Astrocyte (in vitro differentiated cells and primary cell): ENCODE measurements at regions not wholly inside any gene's neighbourhood (a gene's known extent, or its start where the extent isn't known, plus 50 kb on each side); places are given as distances from the start of the nearest gene placed in this dataset.

ENCODE experiments used
- DNase-seq: peaks from one replicate; pipeline ENCODE4 v3.0.0-alpha.2; 2010; ENCODE audit warnings: low read depth
- FAIRE-seq: peaks from 2 replicates; lab custom pipeline; 2011; peaks lifted over from hg19 to GRCh38; lab: Jason Lieb, UNC
- H2AFZ ChIP-seq: 2 replicates; pipeline ENCODE4 v1.6.0; 2012; ENCODE audit warnings: low read depth, low read length, inconsistent platforms
- H3K27ac ChIP-seq: 2 replicates; pipeline ENCODE4 v1.5.1; 2011; ENCODE audit warnings: low read depth, low read length, inconsistent platforms
- H3K27me3 ChIP-seq: 2 replicates; pipeline ENCODE4 v1.6.0; 2011; ENCODE audit warnings: low read length, inconsistent platforms; ENCODE audit not compliant: insufficient read depth
- H3K36me3 ChIP-seq: 2 replicates; pipeline ENCODE4 v1.5.1; 2011; ENCODE audit warnings: low read length, inconsistent platforms; ENCODE audit not compliant: insufficient read depth
- H3K4me1 ChIP-seq: 2 replicates; pipeline ENCODE4 v1.5.1; 2011; ENCODE audit warnings: low read length, inconsistent platforms; ENCODE audit not compliant: insufficient read depth
- H3K4me2 ChIP-seq: 2 replicates; pipeline ENCODE4 v1.6.0; 2012; ENCODE audit warnings: low read length, inconsistent platforms
- H3K4me3 ChIP-seq: 2 replicates; pipeline ENCODE4 v1.5.1; 2011; ENCODE audit warnings: low read depth, mild to moderate bottlenecking, low read length, inconsistent platforms; ENCODE audit not compliant: insufficient read depth
- H3K79me2 ChIP-seq: 2 replicates; pipeline ENCODE4 v1.6.0; 2012; ENCODE audit warnings: mild to moderate bottlenecking, low read length, inconsistent platforms; ENCODE audit not compliant: insufficient read depth
- H3K9ac ChIP-seq: 2 replicates; pipeline ENCODE4 v1.6.0; 2012; ENCODE audit warnings: mild to moderate bottlenecking, low read length, inconsistent platforms
- H3K9me3 ChIP-seq: 2 replicates; pipeline ENCODE4 v1.5.1; 2012; ENCODE audit warnings: low read depth, mild to moderate bottlenecking, low read length, inconsistent platforms; ENCODE audit not compliant: insufficient read depth
- H4K20me1 ChIP-seq: 2 replicates; pipeline ENCODE4 v1.6.0; 2012; ENCODE audit warnings: low read length, inconsistent platforms; ENCODE audit not compliant: insufficient read depth
- H3K27ac Mint-ChIP-seq: one replicate; pipeline ENCODE4 v1.8.0; 2021; ENCODE audit warnings: mild to moderate bottlenecking, mixed read lengths; ENCODE audit not compliant: unreplicated experiment
- H3K27me3 Mint-ChIP-seq: one replicate; pipeline ENCODE4 v1.8.0; 2021; ENCODE audit warnings: low read depth, mixed read lengths; ENCODE audit not compliant: unreplicated experiment
- H3K36me3 Mint-ChIP-seq: one replicate; pipeline ENCODE4 v1.8.0; 2021; ENCODE audit warnings: low read depth, mixed read lengths; ENCODE audit not compliant: unreplicated experiment
- H3K4me1 Mint-ChIP-seq: one replicate; pipeline ENCODE4 v1.8.0; 2021; ENCODE audit warnings: low read depth, mixed read lengths; ENCODE audit not compliant: unreplicated experiment
- H3K4me3 Mint-ChIP-seq: one replicate; pipeline ENCODE4 v1.8.0; 2021; ENCODE audit warnings: mild to moderate bottlenecking, moderate library complexity, mixed read lengths; ENCODE audit not compliant: unreplicated experiment
- H3K9me3 Mint-ChIP-seq: one replicate; pipeline ENCODE4 v1.8.0; 2021; ENCODE audit warnings: mild to moderate bottlenecking, mixed read lengths; ENCODE audit not compliant: unreplicated experiment
- CTCF ChIP-seq: IDR thresholded peaks from 2 replicates; pipeline ENCODE4 v1.5.1; 2011; ENCODE audit warnings: low read depth, mild to moderate bottlenecking, inconsistent platforms, low read length, moderate library complexity; ENCODE audit not compliant: insufficient read depth
- EZH2 ChIP-seq: IDR thresholded peaks from 2 replicates; pipeline ENCODE4 v1.6.1; 2012; ENCODE audit warnings: mild to moderate bottlenecking, low read length, inconsistent platforms; ENCODE audit not compliant: insufficient read depth

DNA sequence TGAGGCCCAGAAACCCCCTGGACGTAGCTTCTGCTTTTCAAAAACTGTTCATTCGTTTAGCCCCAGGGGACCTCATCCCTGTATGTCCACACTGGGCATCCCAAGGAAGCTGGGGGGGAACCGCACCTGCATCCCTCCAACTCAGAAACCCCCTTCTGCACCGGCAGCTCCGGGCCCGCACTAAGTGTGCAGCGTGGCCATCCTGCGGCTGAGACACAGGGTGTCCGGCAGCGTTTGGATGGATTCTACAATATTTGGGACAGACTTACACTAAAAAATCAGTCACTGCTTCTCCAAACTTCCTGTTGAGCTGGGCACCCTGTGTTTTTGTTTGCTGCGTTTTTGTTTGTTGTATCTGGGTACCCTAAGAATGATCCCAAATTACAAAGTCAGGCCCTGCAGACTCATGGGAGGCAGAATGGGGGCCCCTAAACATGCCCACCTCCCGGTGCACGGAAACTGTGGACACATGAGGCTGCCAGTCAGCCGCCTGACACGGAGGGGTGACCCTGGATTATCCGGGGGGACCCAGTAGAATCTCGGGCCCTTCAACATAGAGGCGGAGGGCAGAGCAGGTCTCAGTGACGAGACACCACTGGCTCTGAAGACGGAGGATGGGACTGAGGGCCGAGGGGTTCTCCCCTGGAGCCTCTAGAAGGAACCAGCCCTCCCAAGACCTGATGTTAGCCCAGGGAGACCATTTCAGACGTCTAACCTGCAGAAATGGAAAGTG is 88.2 kb upstream of the BHLHE23 start:
- Mint-ChIP-seq H3K4me1 (no peaks in the 10 kb centered on the region), H3K27me3 (peaks cover 34% of the 10 kb centered on the region), H3K9me3 (no peaks in the 10 kb centered on the region), H3K27ac (no peak overlapping the region), H3K36me3 (no peaks in the 10 kb centered on the region), H3K4me3 (no peak overlapping the region)
- H3K4me1 ChIP-seq = no peaks in the 10 kb centered on the region
- H4K20me1 ChIP-seq = no peaks in the 10 kb centered on the region
- no peak for DNase-seq
- no peaks in the 10 kb centered on the region for H3K36me3 ChIP-seq
- H3K27ac ChIP-seq = no peak overlapping the region
- H3K27me3 ChIP-seq = no peaks in the 10 kb centered on the region
- no peaks in the 10 kb centered on the region for H3K79me2 ChIP-seq
- H3K9ac ChIP-seq = no peak overlapping the region
- no peak for FAIRE-seq
- TF ChIP-seq CTCF = no peak
- no peak for TF ChIP-seq EZH2
- no peaks in the 10 kb centered on the region for H3K9me3 ChIP-seq
- no peak overlapping the region for H2AFZ ChIP-seq
- no peak overlapping the region for H3K4me2 ChIP-seq
- no peak overlapping the region for H3K4me3 ChIP-seq

DNA sequence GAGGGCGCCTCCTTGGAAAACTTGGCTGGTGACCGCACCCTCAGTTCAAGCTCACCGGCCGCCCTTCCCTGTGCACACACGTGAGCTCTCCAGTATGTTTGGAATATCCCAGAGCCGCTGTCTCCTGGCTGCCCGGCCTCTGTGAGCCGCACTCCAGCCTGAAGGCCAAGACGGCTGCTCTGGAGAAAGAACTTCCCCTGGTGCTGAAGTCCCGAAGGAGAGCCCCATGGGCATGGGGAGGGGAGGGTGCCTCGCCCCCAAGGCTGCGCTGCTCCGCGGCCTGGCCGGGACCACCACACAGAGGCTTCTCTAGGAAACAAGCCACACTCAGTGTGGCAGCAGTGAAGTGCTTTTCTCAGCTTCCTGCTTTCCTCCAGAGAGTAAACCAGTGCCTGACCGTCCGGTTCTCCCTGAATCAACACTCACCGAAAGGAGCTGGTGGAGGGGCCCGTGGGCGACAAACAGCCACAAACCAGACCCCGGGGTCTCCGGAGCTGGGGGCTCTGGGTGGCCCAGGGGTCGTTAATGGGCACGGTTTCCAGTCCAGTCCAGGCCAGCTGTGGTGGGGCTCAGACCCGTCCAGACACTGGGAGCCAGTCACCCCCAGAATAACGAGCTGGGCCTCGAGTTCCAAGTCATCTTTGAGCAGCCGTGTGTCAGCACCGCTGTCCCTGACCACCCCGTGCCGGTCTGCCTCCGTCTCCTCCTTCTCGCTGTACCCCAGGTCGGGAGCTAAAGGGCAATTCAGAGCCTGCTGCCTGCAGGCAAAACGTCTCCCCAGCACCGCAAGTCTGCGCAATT is 87.4 kb upstream of the BHLHE23 start:
- Mint-ChIP-seq H3K36me3 (no peaks in the 10 kb centered on the region), H3K4me1 (no peaks in the 10 kb centered on the region), H3K9me3 (no peaks in the 10 kb centered on the region), H3K27ac (no peak overlapping the region), H3K4me3 (no peak overlapping the region), H3K27me3 (peaks cover 36% of the 10 kb centered on the region)
- FAIRE-seq (no peak), DNase-seq (no peak)
- Histone ChIP-seq H3K79me2 (no peaks in the 10 kb centered on the region), H3K4me2 (no peak overlapping the region), H3K9me3 (no peaks in the 10 kb centered on the region), H2AFZ (no peak overlapping the region), H3K4me1 (no peaks in the 10 kb centered on the region), H3K4me3 (no peak overlapping the region), H3K27ac (no peak overlapping the region), H3K27me3 (no peaks in the 10 kb centered on the region), H4K20me1 (no peaks in the 10 kb centered on the region), H3K36me3 (no peaks in the 10 kb centered on the region), H3K9ac (no peak overlapping the region)
- TF ChIP-seq CTCF (no peak), EZH2 (no peak)
